Erythroblast (primary cell): ENCODE measurements at regions not wholly inside any gene's neighbourhood (a gene's known extent, or its start where the extent isn't known, plus 50 kb on each side); places are given as distances from the start of the nearest gene placed in this dataset.

Experiments used
- GATA1 ChIP-seq: IDR thresholded peaks from 2 replicates; pipeline ENCODE4 v1.6.1; 2011; ENCODE audit warnings: low read depth, mild to moderate bottlenecking, control low read depth, low read length, moderate library complexity
- POLR2A ChIP-seq: IDR thresholded peaks from 2 replicates; pipeline ENCODE4 v1.6.1; 2011; ENCODE audit warnings: mild to moderate bottlenecking, low read length

DNA sequence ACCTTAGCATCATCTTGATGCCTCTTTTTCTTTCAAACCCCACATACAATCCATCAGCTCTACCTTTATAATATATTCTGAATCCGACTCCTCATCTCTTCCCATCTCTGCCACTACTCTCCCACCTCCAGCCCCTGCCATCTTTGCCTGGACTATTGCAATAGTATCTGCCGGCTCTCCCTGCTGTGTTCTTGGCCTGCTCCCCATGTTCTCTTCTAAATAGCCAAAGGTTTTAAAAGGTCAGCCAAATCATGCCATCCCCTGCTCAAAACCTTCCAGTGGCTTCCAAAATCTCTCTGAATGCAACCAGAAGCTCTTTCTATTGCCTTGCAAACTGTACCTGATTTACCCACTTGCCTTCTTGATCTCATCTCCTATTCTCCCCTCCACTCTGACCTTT is 266.0 kb downstream of the PTTG2 start:
- no peak for TF ChIP-seq POLR2A
- TF ChIP-seq GATA1: no peak
